Ascending aorta (tissue), 2 donors: ENCODE measurements at regions not wholly inside any gene's neighbourhood (a gene's known extent, or its start where the extent isn't known, plus 50 kb on each side); places are given as distances from the start of the nearest gene placed in this dataset.
A peak's percentile ranks its signal among the peaks of the same experiment; 100 is the strongest.

ENCODE experiments used
- DNase-seq, 2 donors: peaks; one replicate each; pipeline ENCODE4 v3.0.0-alpha.2; 2019; ENCODE audit warnings: low spot score in 2 of 2
- H3K27ac ChIP-seq, 2 donors: fragments of 200-600 bp; sonication (generic); one replicate each; pipeline ENCODE4 v1.5.1; 2016 to 2017; ENCODE audit warnings: mild to moderate bottlenecking in 1 of 2
- H3K27me3 ChIP-seq: fragments of 200-600 bp; sonication (generic); one replicate; pipeline ENCODE4 v1.5.1; 2017
- H3K36me3 ChIP-seq, 2 donors: fragments of 200-600 bp; sonication (generic); one replicate each; pipeline ENCODE4 v1.5.1; 2016
- H3K4me1 ChIP-seq, 2 donors: fragments of 200-600 bp; sonication (generic); one replicate each; pipeline ENCODE4 v1.5.1; 2016 to 2017; ENCODE audit warnings: mild to moderate bottlenecking in 1 of 2
- H3K4me3 ChIP-seq, 2 donors: fragments of 200-600 bp; sonication (generic); one replicate each; pipeline ENCODE4 v1.5.1; 2016 to 2017; ENCODE audit warnings: mild to moderate bottlenecking in 1 of 2
- H3K9me3 ChIP-seq, 2 donors: fragments of 200-600 bp; sonication (generic); one replicate each; pipeline ENCODE4 v1.5.1; 2016
- intact Hi-C: fragments of 100-400 bp; cut with DNase I; formaldehyde crosslinking; loops from one replicate; pipeline ENCODE4 v1.15.1; 2023
- TF ChIP-seq, protein P1 (sequence below), 3 experiments: fragments of 200-600 bp in 2 of 3; fragments of 450-650 bp in 1 of 3; sonication (generic) in 2 of 3; IDR thresholded peaks; one replicate each; pipeline ENCODE4 v1.5.1; 2016 to 2019; ENCODE audit warnings: antibody characterized with exemption in 3 of 3, mild to moderate bottlenecking in 1 of 3, moderate library complexity in 1 of 3

DNA sequence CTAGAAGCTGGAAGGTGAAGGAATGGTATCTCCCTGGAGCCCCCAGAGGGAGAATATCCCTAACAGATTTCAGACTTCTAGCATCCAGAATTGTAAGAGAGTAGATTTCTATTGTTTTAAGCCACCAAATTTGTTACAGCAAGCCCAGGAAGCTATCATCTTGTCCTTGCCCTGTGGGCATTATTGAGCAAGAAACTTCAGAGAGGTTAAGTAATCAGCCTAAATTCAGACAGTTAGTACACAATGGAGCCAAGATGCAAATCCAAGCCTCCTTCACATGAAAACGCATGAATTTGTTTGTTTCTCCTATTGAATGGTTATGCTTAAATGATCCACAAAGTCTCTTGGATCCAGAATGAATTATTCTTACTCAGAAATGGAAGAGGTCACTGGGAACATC lies 55.2 kb upstream of the TRIB2 start:
- intact Hi-C loops: no loop called here
- no peaks in the 10 kb centered on the region for H3K27me3 ChIP-seq
- H3K27ac ChIP-seq: no peak overlapping the region
- no peaks in the 10 kb centered on the region for H3K36me3 ChIP-seq
- TF ChIP-seq, protein P1, sequence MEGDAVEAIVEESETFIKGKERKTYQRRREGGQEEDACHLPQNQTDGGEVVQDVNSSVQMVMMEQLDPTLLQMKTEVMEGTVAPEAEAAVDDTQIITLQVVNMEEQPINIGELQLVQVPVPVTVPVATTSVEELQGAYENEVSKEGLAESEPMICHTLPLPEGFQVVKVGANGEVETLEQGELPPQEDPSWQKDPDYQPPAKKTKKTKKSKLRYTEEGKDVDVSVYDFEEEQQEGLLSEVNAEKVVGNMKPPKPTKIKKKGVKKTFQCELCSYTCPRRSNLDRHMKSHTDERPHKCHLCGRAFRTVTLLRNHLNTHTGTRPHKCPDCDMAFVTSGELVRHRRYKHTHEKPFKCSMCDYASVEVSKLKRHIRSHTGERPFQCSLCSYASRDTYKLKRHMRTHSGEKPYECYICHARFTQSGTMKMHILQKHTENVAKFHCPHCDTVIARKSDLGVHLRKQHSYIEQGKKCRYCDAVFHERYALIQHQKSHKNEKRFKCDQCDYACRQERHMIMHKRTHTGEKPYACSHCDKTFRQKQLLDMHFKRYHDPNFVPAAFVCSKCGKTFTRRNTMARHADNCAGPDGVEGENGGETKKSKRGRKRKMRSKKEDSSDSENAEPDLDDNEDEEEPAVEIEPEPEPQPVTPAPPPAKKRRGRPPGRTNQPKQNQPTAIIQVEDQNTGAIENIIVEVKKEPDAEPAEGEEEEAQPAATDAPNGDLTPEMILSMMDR (IDR thresholded peaks at IDR 0.05): no peak
- H3K4me3 ChIP-seq: no peak overlapping the region
- DNase-seq: no peak
- H3K9me3 ChIP-seq: peaks cover 5 to 7% of the 10 kb centered on the region in 2 donors
- peaks cover 5 to 6% of the 10 kb centered on the region in 2 donors for H3K4me1 ChIP-seq

GRCh38 chr2:12663306-12664037 lies 53.3 kb upstream of the TRIB2 start:
- H3K4me1 ChIP-seq: peaks cover 5 to 6% of the 10 kb centered on the region in 2 donors
- intact Hi-C loops: no loop called here
- H3K36me3 ChIP-seq: no peaks in the 10 kb centered on the region
- H3K9me3 ChIP-seq: peaks cover 7 to 15% of the 10 kb centered on the region in 2 donors
- peak overlapping the region; percentile 48 to 62 for H3K27ac ChIP-seq
- TF ChIP-seq, protein P1 (IDR thresholded peaks at IDR 0.05): no peak
- H3K27me3 ChIP-seq: no peaks in the 10 kb centered on the region
- no peak overlapping the region for H3K4me3 ChIP-seq
- DNase-seq: no peak

DNA sequence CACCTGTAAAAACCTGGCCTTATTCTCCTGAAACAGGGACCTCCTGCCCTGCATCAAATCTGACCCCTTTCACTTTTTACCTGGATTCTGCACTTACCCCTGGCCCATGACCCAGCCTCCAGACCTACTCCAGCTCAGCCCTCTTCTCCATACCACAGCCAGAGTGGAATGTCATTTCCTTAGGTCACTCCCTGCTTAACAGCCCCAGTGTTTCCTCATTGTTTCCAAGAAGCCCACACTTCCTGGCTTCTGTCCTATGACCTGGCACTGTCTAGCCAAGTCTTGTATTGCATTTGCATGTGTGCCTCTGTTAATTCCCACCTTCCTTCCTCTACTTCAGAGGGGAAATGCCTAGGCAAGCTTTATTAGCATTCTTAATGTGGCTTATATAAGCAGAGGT lies 51.4 kb upstream of the TRIB2 start:
- Histone ChIP-seq H3K27me3 (no peaks in the 10 kb centered on the region), H3K4me1 (peaks cover 5 to 6% of the 10 kb centered on the region in 2 donors), H3K4me3 (no peak overlapping the region), H3K9me3 (peaks cover 7 to 15% of the 10 kb centered on the region in 2 donors), H3K36me3 (no peaks in the 10 kb centered on the region), H3K27ac (no peak overlapping the region)
- no peak for DNase-seq
- intact Hi-C loops: no loop called here
- TF ChIP-seq, protein P1 (IDR thresholded peaks at IDR 0.05): no peak

DNA sequence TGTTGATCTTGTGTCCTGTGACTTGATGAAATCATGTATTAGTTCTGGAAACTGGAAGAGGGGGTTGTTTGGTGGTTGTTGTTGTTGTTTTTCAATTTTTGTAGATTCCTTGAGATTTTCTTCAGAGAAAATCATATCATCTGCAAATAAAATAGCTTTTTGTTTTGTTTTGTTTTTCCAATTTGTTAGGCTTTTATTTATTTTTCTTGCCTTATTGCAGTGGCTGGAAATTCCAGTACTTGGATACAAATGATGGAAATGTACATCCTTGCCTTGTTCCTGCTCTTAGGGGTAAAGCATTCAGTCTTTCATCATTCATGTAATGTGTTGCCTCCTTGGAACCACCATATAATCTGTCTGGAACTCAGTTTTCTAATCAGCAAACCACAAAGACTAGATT lies 50.3 kb upstream of the TRIB2 start:
- Histone ChIP-seq H3K4me1 (peaks cover 5 to 6% of the 10 kb centered on the region in 2 donors), H3K27ac (no peak overlapping the region), H3K9me3 (peaks cover 7 to 15% of the 10 kb centered on the region in 2 donors), H3K4me3 (no peak overlapping the region), H3K36me3 (no peaks in the 10 kb centered on the region), H3K27me3 (no peaks in the 10 kb centered on the region)
- DNase-seq: no peak
- intact Hi-C loops: no loop called here
- TF ChIP-seq, protein P1 (IDR thresholded peaks at IDR 0.05): no peak
